ENCODE measurements at regions not wholly inside any gene's neighbourhood (a gene's known extent, or its start where the extent isn't known, plus 50 kb on each side); places are given as distances from the start of the nearest gene placed in this dataset.
"Not testable (repeated sequence)": the region's sequence is repeated elsewhere in the genome, so short reads cannot be mapped to it uniquely, and the experiment has no call there.

- no peak for DNase-seq (ENCODE audit: low read depth)
- TF ChIP-seq, protein P1, sequence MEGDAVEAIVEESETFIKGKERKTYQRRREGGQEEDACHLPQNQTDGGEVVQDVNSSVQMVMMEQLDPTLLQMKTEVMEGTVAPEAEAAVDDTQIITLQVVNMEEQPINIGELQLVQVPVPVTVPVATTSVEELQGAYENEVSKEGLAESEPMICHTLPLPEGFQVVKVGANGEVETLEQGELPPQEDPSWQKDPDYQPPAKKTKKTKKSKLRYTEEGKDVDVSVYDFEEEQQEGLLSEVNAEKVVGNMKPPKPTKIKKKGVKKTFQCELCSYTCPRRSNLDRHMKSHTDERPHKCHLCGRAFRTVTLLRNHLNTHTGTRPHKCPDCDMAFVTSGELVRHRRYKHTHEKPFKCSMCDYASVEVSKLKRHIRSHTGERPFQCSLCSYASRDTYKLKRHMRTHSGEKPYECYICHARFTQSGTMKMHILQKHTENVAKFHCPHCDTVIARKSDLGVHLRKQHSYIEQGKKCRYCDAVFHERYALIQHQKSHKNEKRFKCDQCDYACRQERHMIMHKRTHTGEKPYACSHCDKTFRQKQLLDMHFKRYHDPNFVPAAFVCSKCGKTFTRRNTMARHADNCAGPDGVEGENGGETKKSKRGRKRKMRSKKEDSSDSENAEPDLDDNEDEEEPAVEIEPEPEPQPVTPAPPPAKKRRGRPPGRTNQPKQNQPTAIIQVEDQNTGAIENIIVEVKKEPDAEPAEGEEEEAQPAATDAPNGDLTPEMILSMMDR (conservative IDR thresholded peaks at IDR 0.05; ENCODE audit: control insufficient read depth, insufficient read depth, low read depth, low read length): no peak
- H3K4me3 ChIP-seq (ENCODE audit: control insufficient read depth, low read depth, low read length): no peak overlapping the region
Observed at GRCh38 chr4:159420162-159421057, 317.5 kb downstream of the RAPGEF2 start.

- DNase-seq (ENCODE audit: low read depth); H3K4me3 ChIP-seq (ENCODE audit: control insufficient read depth, low read depth, low read length): not testable (repeated sequence)
Observed at GRCh38 chr4:159421058-159421419, 318.2 kb downstream of the RAPGEF2 start.

DNA sequence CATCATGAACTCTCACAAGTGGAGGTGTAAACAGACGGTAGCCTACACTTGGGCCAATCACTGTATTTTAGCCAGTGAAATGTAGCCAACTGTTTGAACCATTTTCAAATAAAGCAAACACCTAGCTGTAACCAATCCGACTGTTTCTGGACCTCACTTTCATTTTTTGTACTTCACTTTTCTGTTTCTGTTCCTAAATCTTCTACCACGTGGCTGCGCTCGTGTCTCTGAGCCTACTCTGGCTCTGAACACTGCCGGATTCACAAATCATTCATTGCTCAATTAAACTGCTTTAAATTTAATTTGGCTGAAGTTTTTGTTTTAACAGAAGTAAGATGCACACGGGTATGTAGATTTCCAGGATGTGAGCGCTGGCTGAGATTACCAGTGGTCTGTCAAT, 319.1 kb downstream of the RAPGEF2 start:
- no peak overlapping the region for H3K4me3 ChIP-seq (ENCODE audit: control insufficient read depth, low read depth, low read length)
- no peak for DNase-seq (ENCODE audit: low read depth)
- TF ChIP-seq, protein P1 (conservative IDR thresholded peaks at IDR 0.05; ENCODE audit: control insufficient read depth, insufficient read depth, low read depth, low read length): no peak

GRCh38 chr4:159422626-159423025, 319.7 kb downstream of the RAPGEF2 start:
- TF ChIP-seq, protein P1 (conservative IDR thresholded peaks at IDR 0.05; ENCODE audit: control insufficient read depth, insufficient read depth, low read depth, low read length): no peak
- no peak overlapping the region for H3K4me3 ChIP-seq (ENCODE audit: control insufficient read depth, low read depth, low read length)
- DNase-seq (ENCODE audit: low read depth): no peak

- no peak overlapping the region for H3K4me3 ChIP-seq (ENCODE audit: control insufficient read depth, low read depth, low read length)
- no peak for DNase-seq (ENCODE audit: low read depth)
- TF ChIP-seq, protein P1 (conservative IDR thresholded peaks at IDR 0.05; ENCODE audit: control insufficient read depth, insufficient read depth, low read depth, low read length): no peak
Observed at GRCh38 chr4:159425737-159426305, 322.9 kb downstream of the RAPGEF2 start.

- no peak for DNase-seq (ENCODE audit: low read depth)
- no peak overlapping the region for H3K4me3 ChIP-seq (ENCODE audit: control insufficient read depth, low read depth, low read length)
- TF ChIP-seq, protein P1 (conservative IDR thresholded peaks at IDR 0.05; ENCODE audit: control insufficient read depth, insufficient read depth, low read depth, low read length): no peak
Observed at GRCh38 chr4:159428293-159428692, 325.4 kb downstream of the RAPGEF2 start.

- TF ChIP-seq, protein P1 (conservative IDR thresholded peaks at IDR 0.05; ENCODE audit: control insufficient read depth, insufficient read depth, low read depth, low read length): no peak
- no peak overlapping the region for H3K4me3 ChIP-seq (ENCODE audit: control insufficient read depth, low read depth, low read length)
- DNase-seq (ENCODE audit: low read depth): no peak
Observed at GRCh38 chr4:159428975-159429692, 326.3 kb downstream of the RAPGEF2 start.

All from fibroblast of mammary gland (primary cell).